GM12878 (cell line): ENCODE measurements at regions not wholly inside any gene's neighbourhood (a gene's known extent, or its start where the extent isn't known, plus 50 kb on each side); places are given as distances from the start of the nearest gene placed in this dataset.

Experiments
- ATAC-seq: fragments of 200-7000 bp; cut with Tn5 transposase; 3 replicates; pipeline ENCODE4 v1.9.1; 2020; ENCODE audit warnings: mild to moderate bottlenecking, moderate library complexity
- BruUV-seq: library from RNA; stranded (reverse); fragments of 400-500 nt; replicated peaks from 2 replicates; lab custom pipeline; 2021; lab: Mats Ljungman, UMichigan
- CTCF ChIA-PET: fragments of 300-600 bp; sonication (Branson Sonifier 250); formaldehyde crosslinking; extraction: SDS; loops from one replicate; lab custom pipeline; 2021; ENCODE audit warnings: inconsistent platforms; lab: Yijun Ruan, JAX
- POLR2A ChIA-PET: fragments of 350-600 bp; formaldehyde crosslinking; extraction: SDS; loops from one replicate; lab custom pipeline; 2021; ENCODE audit warnings: inconsistent platforms; lab: Charles Lee
- RAD21 ChIA-PET: fragments of 300-600 bp; sonication (Branson Sonifier 250); formaldehyde crosslinking; loops from one replicate; lab custom pipeline; 2023; ENCODE audit warnings: antibody characterized with exemption; ENCODE audit not compliant: unreplicated experiment; lab: Charles Lee
- SMC1A ChIA-PET: fragments of 300-600 bp; sonication (Branson Sonifier 250); formaldehyde crosslinking; loops from one replicate; lab custom pipeline; 2023; ENCODE audit not compliant: unreplicated experiment, uncharacterized antibody; lab: Charles Lee
- DNase-seq: peaks from one replicate; pipeline ENCODE4 v3.0.0-alpha.2; 2011; ENCODE audit warnings: low read depth, low spot score
- FAIRE-seq: peaks from 3 replicates; lab custom pipeline; 2011; peaks lifted over from hg19 to GRCh38; lab: Jason Lieb, UNC
- H2AFZ ChIP-seq: 2 replicates; pipeline ENCODE4 v1.6.0; 2011; ENCODE audit warnings: low read depth, low read length, control low read depth; ENCODE audit not compliant: control insufficient read depth
- H3K27ac ChIP-seq: 2 replicates; pipeline ENCODE4 v1.5.1; 2011; ENCODE audit warnings: control low read depth; ENCODE audit not compliant: control insufficient read depth, insufficient read depth
- H3K27me3 ChIP-seq, 2 experiments: replicated peaks in 1 of 2; 2 replicates each; pipeline versions ENCODE4 v1.6.0 to v1.6.1; 2011; ENCODE audit warnings: low read length in 1 of 2; ENCODE audit not compliant: control insufficient read depth in 2 of 2, insufficient read depth in 2 of 2
- H3K36me3 ChIP-seq, 2 experiments: 2 replicates each; pipeline ENCODE4 v1.5.1; 2011; ENCODE audit warnings: low read length in 1 of 2; ENCODE audit not compliant: control insufficient read depth in 2 of 2, insufficient read depth in 2 of 2
- H3K4me1 ChIP-seq: 2 replicates; pipeline ENCODE4 v1.6.1; 2011; ENCODE audit warnings: mild to moderate bottlenecking, low read length, moderate library complexity, mixed read lengths; ENCODE audit not compliant: control insufficient read depth, insufficient read depth
- H3K4me2 ChIP-seq: 2 replicates; pipeline ENCODE4 v1.6.0; 2011; ENCODE audit warnings: control low read depth; ENCODE audit not compliant: control insufficient read depth, insufficient read depth
- H3K4me3 ChIP-seq: fragments of 200-600 bp; sonication (generic); 2 replicates; pipeline ENCODE4 v1.5.1; 2016
- H3K79me2 ChIP-seq: 2 replicates; pipeline ENCODE4 v1.6.0; 2011; ENCODE audit warnings: low read length; ENCODE audit not compliant: control insufficient read depth, insufficient read depth
- H3K9ac ChIP-seq: 2 replicates; pipeline ENCODE4 v1.8.0; 2011; ENCODE audit warnings: low read length, control low read depth, mixed read lengths; ENCODE audit not compliant: control insufficient read depth, insufficient read depth
- H3K9me3 ChIP-seq: replicated peaks from 3 replicates; pipeline ENCODE4 v1.5.1; 2011; ENCODE audit warnings: mild to moderate bottlenecking, low read length; ENCODE audit not compliant: control insufficient read depth, insufficient read depth
- H4K20me1 ChIP-seq: 2 replicates; pipeline ENCODE4 v1.6.0; 2011; ENCODE audit not compliant: control insufficient read depth, insufficient read depth
- CBX3 ChIP-seq: fragments of 200-600 bp; sonication (generic); IDR thresholded peaks from 2 replicates; pipeline ENCODE4 v1.6.1; 2016; ENCODE audit warnings: low read depth, borderline replicate concordance
- EGR1 ChIP-seq, 2 experiments: IDR thresholded peaks; 1 replicate in 1 of 2; 2 replicates in 1 of 2; pipeline ENCODE4 v1.6.1; 2011 to 2012; ENCODE audit warnings: low read depth in 2 of 2, low read length in 2 of 2, borderline replicate concordance in 1 of 2, mild to moderate bottlenecking in 1 of 2, moderate library complexity in 1 of 2
- ESRRA ChIP-seq: IDR thresholded peaks from 2 replicates; pipeline ENCODE4 v1.6.1; 2012; ENCODE audit warnings: mild to moderate bottlenecking, low read length, improper control_type of control experiment
- KLF5 ChIP-seq: fragments of 450-650 bp; IDR thresholded peaks from 2 replicates; pipeline ENCODE4 v1.6.1; 2014; ENCODE audit warnings: mild to moderate bottlenecking; ENCODE audit not compliant: partially characterized antibody
- MYC ChIP-seq: IDR thresholded peaks from 2 replicates; pipeline ENCODE4 v1.6.1; 2011; ENCODE audit warnings: mild to moderate bottlenecking, low read length, moderate library complexity, inconsistent platforms; ENCODE audit not compliant: insufficient read depth, insufficient replicate concordance, insufficient read length, severe bottlenecking
- RCOR1 ChIP-seq: conservative IDR thresholded peaks from 2 replicates; pipeline ENCODE4 v1.6.1; 2012; ENCODE audit warnings: low read depth, low read length, improper control_type of control experiment
- SKIL ChIP-seq: fragments of 450-650 bp; IDR thresholded peaks from 2 replicates; pipeline ENCODE4 v1.6.1; 2017; ENCODE audit warnings: mild to moderate bottlenecking, low read depth, inconsistent platforms; ENCODE audit not compliant: poor library complexity, severe bottlenecking
- SMAD5 ChIP-seq: IDR thresholded peaks from 2 replicates; pipeline ENCODE4 v1.6.1; 2016; ENCODE audit warnings: antibody characterized with exemption, low read depth
- SMARCA5 ChIP-seq: fragments of 450-650 bp; IDR thresholded peaks from 2 replicates; pipeline ENCODE4 v1.6.1; 2017; ENCODE audit warnings: mild to moderate bottlenecking
- TAF1 ChIP-seq: IDR thresholded peaks from 2 replicates; pipeline ENCODE4 v1.6.1; 2011; ENCODE audit warnings: mild to moderate bottlenecking, low read depth, low read length, borderline replicate concordance
- TARDBP ChIP-seq: IDR thresholded peaks from 2 replicates; pipeline ENCODE4 v1.6.1; 2016; ENCODE audit warnings: borderline replicate concordance
- USF1 ChIP-seq: IDR thresholded peaks from 2 replicates; pipeline ENCODE4 v1.6.1; 2011; ENCODE audit warnings: borderline replicate concordance, low read depth, mild to moderate bottlenecking, moderate library complexity, mixed read lengths, low read length; ENCODE audit not compliant: insufficient read depth; ENCODE audit errors: extremely low read length
- ZBTB40 ChIP-seq: fragments of 450-650 bp; IDR thresholded peaks from 2 replicates; pipeline ENCODE4 v1.6.1; 2016; ENCODE audit warnings: mild to moderate bottlenecking, moderate library complexity, borderline replicate concordance
- ZNF217 ChIP-seq: fragments of 450-650 bp; IDR thresholded peaks from 2 replicates; pipeline ENCODE4 v1.6.1; 2017; ENCODE audit warnings: antibody characterized with exemption, mild to moderate bottlenecking
- ZNF24 ChIP-seq: fragments of 450-650 bp; IDR thresholded peaks from 2 replicates; pipeline ENCODE4 v1.6.1; 2017; ENCODE audit warnings: antibody characterized with exemption, mild to moderate bottlenecking
- WGBS: methylation state at CpG from one replicate; pipeline ENCODE4 v1.1.6; 2016; ENCODE audit warnings: low lambda C conversion rate; ENCODE audit not compliant: insufficient replicate concordance, insufficient coverage; ENCODE audit errors: missing lambda C conversion rate; 5-methylcytosine and 5-hydroxymethylcytosine counted together
- in situ Hi-C: fragments of 300-500 bp; cut with MboI; formaldehyde crosslinking; loops from 9 replicates; pipeline ENCODE4 v1.14.3; 2018; ENCODE audit warnings: mixed read lengths
- intact Hi-C: fragments of 100-400 bp; cut with micrococcal nuclease; formaldehyde crosslinking; loops from one replicate; pipeline ENCODE4 v1.14.2; 2022; ENCODE audit not compliant: unreplicated experiment
- TF ChIP-seq, protein P1 (sequence below): fragments of 450-650 bp; IDR thresholded peaks from 2 replicates; pipeline ENCODE4 v1.6.1; 2017; ENCODE audit warnings: mild to moderate bottlenecking

GRCh38 chr11:109109150-109109549, 312.8 kb upstream of the C11orf87 start:
- DNase-seq, result no peak
- no peak for ATAC-seq
- Histone ChIP-seq H3K4me1 (no peaks in the 10 kb centered on the region), H3K79me2 (no peaks in the 10 kb centered on the region), H3K27ac (no peak overlapping the region), H3K9ac (no peak overlapping the region), H3K36me3 (no peaks in the 10 kb centered on the region), H3K4me2 (no peak overlapping the region), H4K20me1 (no peaks in the 10 kb centered on the region), H3K27me3 (no peaks in the 10 kb centered on the region; a peak in 1 of 4 replicates), H2AFZ (no peak overlapping the region), H3K9me3 (no peaks in the 10 kb centered on the region), H3K4me3 (no peak overlapping the region)
- SMC1A ChIA-PET, result interaction anchor here (0.6 kb wide), 1 partner anchor 39 kb away, joined by 3 read pairs; no protein-coding TSS in a partner anchor
- 38% methylated on average over 3 of the region's 3 CpGs for WGBS
- BruUV-seq, result no TSS peak
- RAD21 ChIA-PET, result no interaction called here
- in situ Hi-C loops, result no loop called here
- CTCF ChIA-PET, result interaction anchor here (0.6 kb wide), 1 partner anchor 764 kb away, joined by 3 read pairs; no protein-coding TSS in a partner anchor
- no peak for FAIRE-seq
- POLR2A ChIA-PET, result no interaction called here
- intact Hi-C loops, result no loop called here
- TF ChIP-seq ZBTB40, result no peak
- no peak for TF ChIP-seq RCOR1
- TF ChIP-seq SMARCA5, result no peak
- no peak for TF ChIP-seq ZNF217
- TF ChIP-seq ESRRA, result no peak
- TF ChIP-seq SKIL, result no peak
- no peak for TF ChIP-seq ZNF24
- no peak for TF ChIP-seq TAF1
- TF ChIP-seq TARDBP, result no peak
- TF ChIP-seq KLF5, result no peak
- no peak for TF ChIP-seq CBX3
- TF ChIP-seq MYC, result no peak
- TF ChIP-seq USF1, result no peak
- TF ChIP-seq EGR1 (IDR thresholded peaks at IDR 0.05; ENCODE audit: borderline replicate concordance in 1 of 2, low read depth in 2 of 2, low read length in 2 of 2), result no peak
- TF ChIP-seq, protein P1, sequence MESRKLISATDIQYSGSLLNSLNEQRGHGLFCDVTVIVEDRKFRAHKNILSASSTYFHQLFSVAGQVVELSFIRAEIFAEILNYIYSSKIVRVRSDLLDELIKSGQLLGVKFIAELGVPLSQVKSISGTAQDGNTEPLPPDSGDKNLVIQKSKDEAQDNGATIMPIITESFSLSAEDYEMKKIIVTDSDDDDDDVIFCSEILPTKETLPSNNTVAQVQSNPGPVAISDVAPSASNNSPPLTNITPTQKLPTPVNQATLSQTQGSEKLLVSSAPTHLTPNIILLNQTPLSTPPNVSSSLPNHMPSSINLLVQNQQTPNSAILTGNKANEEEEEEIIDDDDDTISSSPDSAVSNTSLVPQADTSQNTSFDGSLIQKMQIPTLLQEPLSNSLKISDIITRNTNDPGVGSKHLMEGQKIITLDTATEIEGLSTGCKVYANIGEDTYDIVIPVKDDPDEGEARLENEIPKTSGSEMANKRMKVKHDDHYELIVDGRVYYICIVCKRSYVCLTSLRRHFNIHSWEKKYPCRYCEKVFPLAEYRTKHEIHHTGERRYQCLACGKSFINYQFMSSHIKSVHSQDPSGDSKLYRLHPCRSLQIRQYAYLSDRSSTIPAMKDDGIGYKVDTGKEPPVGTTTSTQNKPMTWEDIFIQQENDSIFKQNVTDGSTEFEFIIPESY, result no peak
- no peak for TF ChIP-seq SMAD5
